HG03175 (cell line): ENCODE measurements at regions not wholly inside any gene's neighbourhood (a gene's known extent, or its start where the extent isn't known, plus 50 kb on each side); places are given as distances from the start of the nearest gene placed in this dataset.
"Not testable (repeated sequence)": the region's sequence is repeated elsewhere in the genome, so short reads cannot be mapped to it uniquely, and the experiment has no call there.

Source experiments
- ATAC-seq: cut with Tn5 transposase; IDR thresholded peaks from one replicate; pipeline ENCODE4 v1.9.1; 2021; ENCODE audit warnings: mild to moderate bottlenecking, moderate library complexity; ENCODE audit not compliant: unreplicated experiment

DNA sequence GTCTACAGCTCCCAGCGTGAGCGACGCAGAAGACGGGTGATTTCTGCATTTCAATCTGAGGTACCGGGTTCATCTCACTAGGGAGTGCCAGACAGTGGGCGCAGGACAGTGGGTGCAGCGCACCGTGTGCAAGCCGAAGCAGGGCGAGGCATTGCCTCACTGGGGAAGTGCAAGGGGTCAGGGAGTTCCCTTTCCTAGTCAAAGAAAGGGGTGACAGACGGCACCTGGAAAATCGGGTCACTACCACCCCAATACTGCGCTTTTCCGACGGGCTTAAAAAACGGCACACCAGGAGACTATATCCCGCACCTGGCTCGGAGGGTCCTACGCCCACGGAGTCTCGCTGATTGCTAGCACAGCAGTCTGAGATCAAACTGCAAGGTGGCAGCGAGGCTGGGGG is 95.6 kb downstream of the GPX5 start:
- not testable (repeated sequence) for ATAC-seq

DNA sequence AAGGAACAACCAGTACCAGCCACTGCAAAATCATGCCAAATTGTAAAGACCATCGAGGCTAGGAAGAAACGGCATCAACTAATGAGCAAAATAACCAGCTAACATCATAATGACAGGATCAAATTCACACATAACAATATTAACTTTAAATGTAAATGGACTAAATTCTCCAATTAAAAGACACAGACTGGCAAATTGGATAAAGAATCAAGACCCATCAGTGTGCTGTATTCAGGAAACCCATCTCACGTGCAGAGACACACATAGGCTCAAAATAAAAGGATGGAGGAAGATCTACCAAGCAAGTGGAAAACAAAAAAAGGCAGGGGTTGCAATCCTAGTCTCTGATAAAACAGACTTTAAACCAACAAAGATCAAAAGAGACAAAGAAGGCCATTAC is 97.6 kb downstream of the GPX5 start:
- ATAC-seq = not testable (repeated sequence)

DNA sequence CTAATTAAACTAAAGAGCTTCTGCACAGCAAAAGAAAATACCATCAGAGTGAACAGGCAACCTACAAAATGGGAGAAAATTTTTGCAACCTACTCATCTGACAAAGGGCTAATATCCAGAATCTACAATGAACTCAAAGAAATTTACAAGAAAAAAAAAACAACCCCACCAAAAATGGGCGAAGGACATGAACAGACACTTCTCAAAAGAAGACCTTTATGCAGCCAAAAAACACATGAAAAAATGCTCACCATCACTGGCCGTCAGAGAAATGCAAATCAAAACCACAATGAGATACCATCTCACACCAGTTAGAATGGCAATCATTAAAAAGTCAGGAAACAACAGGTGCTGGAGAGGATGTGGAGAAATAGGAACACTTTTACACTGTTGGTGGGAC is 100.7 kb downstream of the GPX5 start:
- not testable (repeated sequence) for ATAC-seq

DNA sequence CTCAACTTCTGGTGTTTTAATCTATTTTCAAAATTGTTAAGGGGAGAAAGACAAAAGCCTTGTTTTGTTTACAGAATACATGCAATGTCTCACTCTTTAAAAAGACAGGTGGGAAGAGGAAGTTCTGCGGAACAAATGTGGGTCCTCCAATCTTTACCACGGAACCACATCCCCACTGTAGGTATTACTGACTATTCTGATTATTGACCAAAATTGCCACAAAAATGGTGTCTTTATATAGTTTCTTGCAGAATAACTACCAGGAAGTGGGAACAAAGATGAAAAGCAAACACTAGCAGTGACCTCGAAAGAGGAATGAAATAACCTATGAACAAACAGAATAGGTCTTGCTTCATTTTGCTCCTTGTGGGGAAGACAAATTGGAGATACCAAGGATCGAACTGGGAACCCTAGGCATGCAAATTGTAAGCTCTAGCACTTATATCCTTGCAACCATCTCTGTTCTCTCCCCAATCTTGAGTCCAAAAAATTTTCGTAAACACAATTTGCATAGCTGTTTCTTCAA is 106.7 kb downstream of the GPX5 start:
- ATAC-seq = no peak

DNA sequence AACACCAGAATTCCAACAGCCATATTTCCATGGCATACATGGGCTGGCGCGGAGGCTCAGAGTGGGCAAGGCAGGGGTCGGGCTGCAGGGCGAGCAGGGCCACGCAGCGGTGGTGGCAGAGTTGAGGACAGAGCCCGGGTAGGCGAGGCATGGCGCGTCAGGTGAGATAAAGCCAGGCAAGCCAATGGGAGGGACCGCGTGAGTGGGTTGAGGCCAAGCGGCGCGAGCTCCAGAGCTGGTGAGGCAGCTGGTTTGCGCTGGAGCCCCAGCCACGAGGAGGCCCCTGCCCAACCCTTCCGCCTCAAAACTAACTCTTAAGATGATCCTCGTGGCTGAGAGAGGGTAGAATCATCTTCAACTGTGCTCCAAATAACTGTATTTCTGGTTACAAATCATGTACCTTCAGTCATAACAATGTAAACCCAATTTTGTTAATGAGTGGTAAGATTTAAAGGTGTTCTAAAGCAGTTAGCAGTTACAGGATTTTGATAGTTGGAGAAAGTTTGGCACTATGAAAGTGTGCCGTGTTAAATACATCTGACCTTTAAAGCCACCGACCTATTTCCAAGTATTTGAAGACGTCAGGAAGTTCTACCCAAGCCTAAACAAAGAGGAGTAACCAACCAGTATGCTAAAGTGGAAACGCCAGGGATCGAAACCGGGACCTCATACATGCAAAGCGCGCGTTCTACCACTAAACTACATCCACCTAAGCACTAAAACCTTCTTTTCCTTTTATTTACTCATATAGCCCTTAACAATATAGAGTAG is 107.9 kb downstream of the GPX5 start:
- no peak for ATAC-seq

DNA sequence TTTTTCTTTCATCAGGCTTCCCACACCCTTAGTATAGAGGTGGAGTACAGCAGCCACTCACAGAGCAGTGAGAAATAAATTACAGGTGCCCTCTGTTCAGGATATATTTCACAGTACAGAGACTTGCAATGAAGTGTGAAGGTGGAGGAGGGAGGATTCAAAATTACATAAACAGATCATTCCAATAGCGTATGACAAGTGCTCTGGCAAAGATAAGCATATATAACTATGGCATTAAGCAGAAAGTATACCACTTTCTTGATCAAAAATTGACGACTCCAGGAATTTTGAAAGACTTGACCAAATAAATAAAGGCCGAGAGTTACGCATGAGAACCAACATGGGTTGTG is 108.7 kb downstream of the GPX5 start:
- no peak for ATAC-seq

DNA sequence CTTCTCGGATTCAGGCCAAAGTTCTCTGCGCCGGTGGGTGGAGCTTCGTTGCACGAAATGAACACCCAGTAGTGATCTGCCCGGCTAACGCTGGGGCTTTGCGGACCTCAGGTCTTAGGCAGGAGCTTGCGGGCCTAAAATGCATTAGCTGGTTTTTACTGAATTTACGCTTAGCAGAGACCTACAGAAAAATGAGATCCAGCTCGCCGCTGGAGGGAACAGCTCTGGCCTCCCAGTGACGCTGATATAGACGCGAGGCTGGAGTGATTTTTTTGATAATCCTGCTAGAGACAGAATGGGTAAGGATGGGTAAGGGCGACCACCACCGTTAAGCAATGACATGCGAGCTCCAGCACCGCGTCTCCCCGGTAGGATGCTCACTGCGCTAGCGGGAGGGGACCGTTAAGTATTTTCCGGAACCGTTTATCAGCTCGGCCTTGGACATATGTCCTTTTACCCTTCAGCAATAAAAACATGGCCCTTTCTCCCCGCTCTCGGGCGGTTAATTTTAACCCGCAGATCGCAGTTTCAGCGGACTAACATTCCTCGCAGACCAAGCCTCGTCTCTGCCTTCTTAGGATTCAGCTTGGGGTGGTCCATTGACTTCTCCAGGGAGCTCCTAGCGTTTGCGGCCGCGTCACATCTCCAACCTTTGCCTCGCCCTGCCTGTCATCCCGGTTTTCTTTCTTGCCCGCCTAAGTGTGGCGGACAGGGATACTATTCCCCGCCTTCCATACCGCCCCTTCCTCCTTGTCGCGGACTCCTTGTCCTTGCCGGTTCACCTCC is 109.3 kb downstream of the GPX5 start:
- no peak for ATAC-seq

DNA sequence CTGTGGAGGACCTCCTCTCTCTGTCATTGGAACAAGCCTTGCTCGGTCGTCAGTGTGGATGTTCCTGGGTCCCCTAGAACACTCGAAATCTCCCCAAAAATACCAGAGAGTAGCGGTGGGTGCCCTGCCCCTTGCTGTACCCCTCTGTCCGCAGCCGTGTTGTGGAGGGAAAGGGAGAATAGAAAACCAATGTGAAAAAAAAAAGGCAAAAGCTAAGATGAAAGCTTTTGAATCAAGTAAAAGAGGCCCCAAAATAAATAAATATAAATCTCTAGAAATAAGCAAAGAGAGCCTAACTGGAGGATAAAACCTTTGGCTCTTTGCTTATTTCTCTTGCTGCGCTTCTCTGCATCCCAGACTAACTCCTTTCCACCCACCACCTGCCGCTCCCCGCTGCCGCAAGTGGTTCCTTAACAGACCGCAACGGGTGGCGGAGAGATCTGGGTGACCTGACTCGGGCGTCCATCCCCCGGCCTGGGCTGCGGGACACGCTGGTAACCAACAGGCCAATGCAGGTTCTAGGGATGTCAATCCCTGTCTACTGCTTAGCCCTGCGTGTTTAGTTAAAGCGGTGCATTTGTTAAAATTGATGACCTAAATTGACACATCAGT is 110.0 kb downstream of the GPX5 start:
- ATAC-seq = no peak

DNA sequence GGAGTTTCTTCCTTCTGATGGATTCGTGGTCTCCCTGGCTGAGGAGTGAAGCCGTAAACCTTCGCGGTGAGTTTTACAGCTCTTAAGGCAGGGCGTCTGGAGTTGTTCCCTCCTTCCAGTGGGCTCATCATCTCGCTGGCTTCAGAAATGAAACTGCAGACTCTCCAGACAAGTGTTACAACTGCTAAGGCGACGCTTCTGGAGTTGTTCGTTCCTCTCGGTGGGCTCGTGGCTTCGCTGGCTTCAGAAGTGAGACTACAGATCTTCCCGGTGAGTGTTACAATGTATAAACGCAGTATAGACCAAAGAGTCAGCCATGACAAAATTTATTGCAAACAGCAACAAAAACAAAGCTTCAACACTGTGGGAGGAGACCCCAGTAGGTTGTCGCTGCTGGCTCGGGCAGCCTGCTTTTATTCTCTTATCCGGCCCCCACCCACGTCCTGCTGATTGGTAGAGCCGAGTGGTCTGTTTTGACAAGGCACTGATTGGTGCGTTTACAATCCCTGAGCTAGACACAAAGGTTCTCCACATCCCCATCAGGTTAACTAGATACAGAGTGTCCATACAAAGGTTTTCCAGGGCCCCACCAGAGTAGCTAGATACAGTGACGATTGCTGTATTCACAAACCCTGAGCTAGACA is 113.2 kb downstream of the GPX5 start:
- no peak for ATAC-seq

DNA sequence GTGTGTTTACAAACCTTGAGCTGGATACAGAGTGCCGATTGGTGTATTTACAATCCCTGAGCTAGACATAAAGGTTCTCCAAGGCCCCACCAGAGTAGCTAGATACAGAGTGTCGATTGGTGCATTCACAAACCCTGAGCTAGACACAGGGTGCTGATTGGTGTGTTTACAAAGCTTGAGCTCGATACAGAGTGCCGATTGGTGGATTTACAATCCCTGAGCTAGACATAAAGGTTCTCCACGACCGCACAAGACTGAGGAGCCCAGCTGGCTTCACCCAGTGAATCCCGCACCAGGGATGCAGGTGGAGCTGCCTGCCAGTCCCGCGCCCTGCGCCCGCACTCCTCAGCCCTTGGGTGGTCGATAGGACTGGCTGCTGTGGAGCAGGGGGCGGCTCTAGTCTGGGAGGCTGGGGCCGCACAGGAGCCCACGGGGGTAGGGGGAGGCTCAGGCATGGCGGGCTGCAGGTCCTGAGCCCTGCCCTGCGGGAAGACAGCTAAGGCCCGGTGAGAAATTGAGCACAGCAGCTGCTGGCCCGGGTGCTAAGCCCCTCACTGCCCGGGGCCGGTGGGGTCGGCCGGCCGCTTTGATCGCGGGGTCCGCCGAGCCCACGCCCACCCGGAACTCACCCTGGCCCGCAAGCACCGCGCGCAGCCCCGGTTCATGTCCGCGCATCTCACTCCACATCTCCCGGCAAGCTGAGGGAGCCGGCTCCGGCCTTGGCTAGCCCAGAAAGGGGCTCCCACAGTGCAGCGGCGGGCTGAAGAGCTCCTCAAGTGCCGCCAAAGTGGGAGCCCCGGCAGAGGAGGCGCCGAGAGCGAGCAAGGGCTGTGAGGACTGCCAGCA is 114.0 kb downstream of the GPX5 start:
- ATAC-seq = not testable (repeated sequence)

DNA sequence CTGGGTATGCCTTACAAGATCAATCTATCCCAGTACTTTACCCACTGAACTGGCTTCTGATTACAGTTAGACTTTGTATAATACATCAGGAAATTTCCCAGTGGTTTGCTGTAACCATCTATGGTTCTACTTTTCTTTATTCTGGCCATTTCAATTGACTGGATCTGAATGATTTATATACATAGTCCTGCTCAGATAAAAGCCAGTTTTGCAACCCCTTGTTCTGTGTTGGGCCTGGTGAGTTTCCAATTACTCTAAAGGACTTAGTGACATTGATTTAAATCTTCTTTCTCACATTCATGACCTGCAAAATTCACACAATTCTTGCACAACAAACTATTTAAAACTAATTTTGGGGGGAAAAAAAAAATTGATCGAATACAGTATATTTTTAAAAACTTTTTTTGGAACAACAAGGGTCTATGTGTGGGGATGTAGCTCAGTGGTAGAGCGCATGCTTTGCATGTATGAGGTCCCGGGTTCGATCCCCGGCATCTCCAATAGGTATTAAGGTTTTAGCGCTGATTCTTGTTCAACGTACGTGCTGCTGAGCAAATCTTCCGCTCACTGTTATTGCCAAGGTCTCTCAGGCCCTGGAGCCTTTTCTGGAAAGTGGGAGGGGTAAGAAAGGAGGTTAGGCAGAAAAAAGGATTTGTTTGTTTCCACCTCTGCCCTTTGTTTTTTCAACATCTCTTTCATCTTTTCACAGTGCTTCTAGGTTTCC is 117.5 kb downstream of the GPX5 start:
- no peak for ATAC-seq

DNA sequence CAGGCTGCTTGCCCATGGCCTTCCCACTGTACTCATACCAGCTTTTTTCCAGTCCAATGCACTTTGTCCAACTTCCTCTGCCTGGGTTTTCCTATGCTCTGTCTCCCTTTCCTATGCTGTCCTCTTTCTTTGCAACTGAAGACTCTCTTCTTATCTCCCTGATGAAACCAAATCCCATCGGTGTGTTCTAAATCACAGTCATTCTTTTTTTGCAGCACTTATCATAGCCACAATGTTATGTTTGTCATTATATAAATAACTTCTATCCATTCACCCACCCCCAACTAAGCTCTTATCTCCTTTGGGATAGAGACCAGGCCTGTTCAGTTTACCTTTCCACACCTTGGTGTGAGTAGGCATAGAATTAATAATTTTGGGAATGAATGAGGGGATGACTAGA is 121.0 kb downstream of the GPX5 start:
- ATAC-seq = no peak

DNA sequence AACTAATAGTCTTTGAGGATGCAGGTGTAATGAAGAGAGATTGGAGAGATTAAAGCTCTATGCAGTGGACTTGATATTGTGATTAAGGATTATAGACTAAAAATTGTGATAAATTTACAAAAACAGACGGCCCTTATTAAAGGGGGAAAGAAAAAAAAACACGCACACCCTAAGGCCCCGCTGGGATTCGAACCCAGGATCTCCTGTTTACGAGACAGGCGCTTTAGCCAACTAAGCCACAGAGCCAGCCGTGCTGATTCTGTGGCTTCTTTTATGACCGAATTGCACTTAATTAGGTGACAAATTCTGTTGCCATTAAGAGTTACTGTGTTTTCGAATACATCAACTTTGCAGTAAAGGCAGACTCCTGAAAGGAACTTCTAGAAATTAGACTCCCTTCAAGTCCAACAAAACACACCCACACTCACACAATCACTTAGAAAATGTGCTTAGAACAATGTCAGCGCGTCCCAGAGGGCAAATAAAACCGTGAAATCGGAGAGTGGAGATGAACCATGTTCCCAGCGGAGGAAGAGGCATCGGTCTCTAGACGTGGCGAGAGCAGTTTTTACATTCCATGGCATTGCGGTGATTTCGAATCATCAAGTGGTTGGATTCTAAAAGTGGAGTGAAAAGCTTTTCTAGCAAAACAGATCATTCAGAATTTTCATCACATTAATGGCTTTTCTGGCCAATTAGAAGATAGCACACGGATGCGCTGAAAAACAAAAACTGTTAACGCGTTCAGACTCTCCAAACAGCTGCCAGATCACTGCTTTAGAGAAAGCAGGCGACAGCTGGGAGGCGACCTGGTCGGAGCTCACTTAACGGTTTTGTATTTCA is 122.6 kb downstream of the GPX5 start:
- ATAC-seq = peak; percentile 46

DNA sequence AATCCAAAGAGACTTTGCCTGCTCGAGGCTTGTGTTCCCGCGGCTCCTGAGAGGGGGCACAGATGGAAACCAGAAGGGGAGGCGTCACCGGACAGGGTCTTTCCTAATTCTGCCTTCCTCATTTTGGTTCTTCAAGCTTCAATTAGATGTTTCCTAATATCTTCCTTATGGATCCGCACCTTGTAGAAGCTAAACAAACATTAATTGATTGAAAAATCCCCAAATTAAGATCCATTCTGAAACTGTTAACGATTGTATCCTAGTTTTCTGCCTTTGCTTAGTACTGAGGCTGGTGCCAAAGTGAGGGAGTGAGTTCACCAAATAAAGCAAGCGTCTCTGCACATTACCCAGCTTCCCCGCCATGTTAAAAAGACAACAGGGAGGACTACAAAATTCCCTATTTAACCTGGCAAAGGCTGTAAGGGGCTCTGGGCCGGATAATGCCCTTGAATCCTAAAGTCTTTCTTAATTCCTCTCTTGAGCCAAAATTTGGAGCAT is 123.2 kb downstream of the GPX5 start:
- ATAC-seq = no peak

DNA sequence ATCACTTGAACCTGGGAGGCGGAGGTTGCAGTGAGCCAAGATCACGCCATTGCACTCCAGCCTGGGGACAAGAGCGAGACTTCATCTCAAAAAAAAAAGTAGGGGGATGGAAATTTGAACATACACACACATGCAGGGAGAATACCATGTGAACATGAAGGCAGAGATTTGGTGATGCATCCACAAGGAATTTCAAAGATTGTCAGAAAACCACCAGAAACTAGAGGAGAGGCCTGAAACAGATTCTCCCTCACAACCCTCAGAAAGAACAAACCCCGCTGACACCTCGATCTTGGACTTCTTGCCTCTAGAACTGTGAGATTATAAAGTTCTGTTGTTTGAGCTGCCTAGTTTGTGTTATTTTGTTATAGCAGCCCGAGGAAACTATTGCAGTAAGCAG is 125.5 kb downstream of the GPX5 start:
- no peak for ATAC-seq

DNA sequence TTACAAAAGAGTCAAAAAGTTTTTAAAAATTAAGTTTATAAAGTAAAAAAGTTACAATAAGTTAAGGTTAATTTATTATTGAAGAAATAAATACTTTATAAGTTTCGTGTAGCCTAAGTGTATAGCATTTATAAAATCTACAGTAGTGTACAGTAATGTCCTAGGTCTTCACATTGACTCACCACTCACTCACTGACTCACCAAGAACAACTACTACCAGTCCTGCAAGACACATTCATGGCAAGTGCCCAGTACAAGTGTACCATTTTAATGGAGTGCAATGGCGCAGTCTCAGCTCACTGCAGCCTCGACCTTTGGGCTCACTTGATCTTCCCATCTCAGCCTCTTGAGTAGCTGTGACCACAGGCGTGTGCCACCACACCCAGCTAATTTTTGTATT is 128.2 kb downstream of the GPX5 start:
- ATAC-seq = no peak

DNA sequence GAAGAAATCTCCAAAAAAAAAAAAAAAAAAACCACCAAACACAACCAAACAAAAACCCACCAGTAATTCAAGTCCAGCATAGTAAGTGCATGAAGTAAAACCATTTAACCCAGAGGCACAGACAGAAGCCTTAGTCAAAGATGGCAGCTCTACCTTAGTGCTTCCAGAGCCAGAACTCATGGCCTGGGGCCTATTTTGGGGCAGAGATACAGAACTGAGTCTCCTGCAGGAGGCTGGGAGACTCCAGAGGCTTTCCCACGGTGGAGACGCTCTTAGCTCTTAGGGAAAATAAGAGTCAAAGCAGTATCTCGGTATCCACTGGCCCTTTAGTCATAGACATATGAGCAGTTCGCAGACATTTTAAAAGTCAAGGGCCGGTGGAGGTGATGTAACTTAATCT is 129.5 kb downstream of the GPX5 start:
- no peak for ATAC-seq

DNA sequence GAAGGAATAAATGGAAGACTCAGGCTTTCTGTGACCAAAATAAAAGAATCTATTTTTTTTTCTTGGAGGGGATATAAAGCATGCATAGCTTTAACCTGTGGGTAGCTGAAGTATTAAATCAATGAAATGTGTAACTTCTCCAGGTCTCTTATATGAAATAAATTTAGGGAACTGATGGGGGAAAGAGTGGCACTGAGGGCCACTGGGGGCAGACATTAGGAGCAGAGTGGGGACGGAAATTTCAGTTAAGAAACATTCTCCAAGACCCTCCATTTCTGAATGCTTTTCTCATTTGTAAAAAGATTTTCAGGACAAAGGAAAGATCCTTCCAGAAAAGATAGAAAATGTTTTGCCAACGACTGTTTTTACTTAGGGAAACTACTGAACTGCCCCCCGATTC is 131.0 kb downstream of the GPX5 start:
- ATAC-seq = no peak

DNA sequence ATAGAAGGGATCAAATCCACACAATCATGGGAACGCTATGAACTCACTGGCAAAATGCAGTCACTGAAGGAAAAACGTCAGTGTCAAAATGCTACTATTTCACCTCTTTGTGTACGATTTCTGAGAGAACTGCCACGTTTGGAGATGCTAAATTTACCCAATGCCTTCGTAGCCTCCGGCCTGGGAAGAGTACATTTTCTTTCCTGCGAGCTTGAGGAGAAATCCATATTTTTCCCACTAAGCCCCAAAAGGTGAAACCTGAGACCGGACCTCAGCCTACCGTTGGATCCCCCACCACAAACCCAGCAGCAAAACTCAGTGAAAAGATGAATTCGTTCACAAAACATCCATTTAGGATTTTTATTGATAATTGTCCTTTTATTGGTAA is 131.7 kb downstream of the GPX5 start:
- no peak for ATAC-seq
